GM18505 (cell line): ENCODE measurements at regions not wholly inside any gene's neighbourhood (a gene's known extent, or its start where the extent isn't known, plus 50 kb on each side); places are given as distances from the start of the nearest gene placed in this dataset.

Experiments
- ATAC-seq: cut with Tn5 transposase; IDR thresholded peaks from one replicate; pipeline ENCODE4 v1.9.1; 2021; ENCODE audit not compliant: unreplicated experiment
- POLR2A ChIP-seq: IDR thresholded peaks from 4 replicates; pipeline ENCODE4 v1.6.1; 2011; ENCODE audit warnings: borderline replicate concordance; ENCODE audit not compliant: insufficient read depth, insufficient read length; ENCODE audit errors: extremely low read depth

- ATAC-seq = no peak
- no peak for TF ChIP-seq POLR2A
Observed at GRCh38 chr4:41883988-41884734, 51.1 kb upstream of the TMEM33 start.

GRCh38 chr4:41882625-41883347 lies 52.4 kb upstream of the TMEM33 start:
- ATAC-seq = no peak
- no peak for TF ChIP-seq POLR2A

GRCh38 chr4:41881981-41882624 lies 53.1 kb upstream of the TMEM33 start:
- no peak for ATAC-seq

GRCh38 chr4:41880840-41881831 lies 54.1 kb upstream of the TMEM33 start:
- no peak for ATAC-seq
- TF ChIP-seq POLR2A = no peak

More at GRCh38 chr4:41881981-41882624, 53.1 kb upstream of the TMEM33 start:
- no peak for TF ChIP-seq POLR2A

- no peak for TF ChIP-seq POLR2A
- ATAC-seq = no peak
Observed at GRCh38 chr4:41880022-41880837, 55.0 kb upstream of the TMEM33 start.

GRCh38 chr4:41879552-41879951 lies 55.7 kb upstream of the TMEM33 start:
- no peak for ATAC-seq

GRCh38 chr4:41878991-41879491 lies 56.2 kb upstream of the TMEM33 start:
- no peak for ATAC-seq
- no peak for TF ChIP-seq POLR2A

More at GRCh38 chr4:41879552-41879951, 55.7 kb upstream of the TMEM33 start:
- TF ChIP-seq POLR2A = no peak

- no peak for ATAC-seq
- TF ChIP-seq POLR2A = no peak
Observed at GRCh38 chr4:41878170-41878969, 56.9 kb upstream of the TMEM33 start.

GRCh38 chr4:41877020-41877796 lies 58.0 kb upstream of the TMEM33 start:
- TF ChIP-seq POLR2A = no peak
- ATAC-seq = no peak

- no peak for TF ChIP-seq POLR2A
Observed at GRCh38 chr4:41874873-41875272, 60.4 kb upstream of the TMEM33 start.

More at GRCh38 chr4:41874873-41875272, 60.4 kb upstream of the TMEM33 start:
- no peak for ATAC-seq
